Upper lobe of left lung (tissue), 4 donors: ENCODE measurements at regions not wholly inside any gene's neighbourhood (a gene's known extent, or its start where the extent isn't known, plus 50 kb on each side); places are given as distances from the start of the nearest gene placed in this dataset.

Source experiments
- CTCF ChIP-seq, 6 experiments: fragments of 450-650 bp in 4 of 6; fragments of 200-600 bp in 2 of 6; sonication (generic) in 2 of 6; IDR thresholded peaks; one replicate each; pipeline ENCODE4 v1.5.1; 2016 to 2019; ENCODE audit warnings: antibody characterized with exemption in 6 of 6
- POLR2A ChIP-seq, 4 donors: fragments of 450-650 bp; IDR thresholded peaks; one replicate each; pipeline ENCODE4 v1.5.1; 2016 to 2017; ENCODE audit warnings: antibody characterized with exemption in 4 of 4, mild to moderate bottlenecking in 2 of 4
- POLR2AphosphoS5 ChIP-seq, 2 donors: sonication (generic); formaldehyde crosslinking; IDR thresholded peaks; one replicate each; pipeline ENCODE4 v1.5.1; 2017; ENCODE audit warnings: antibody characterized with exemption in 2 of 2

- TF ChIP-seq POLR2AphosphoS5 (IDR thresholded peaks at IDR 0.05) (no peak), CTCF (IDR thresholded peaks at IDR 0.05) (no peak), POLR2A (IDR thresholded peaks at IDR 0.05) (no peak)
Measured at GRCh38 chr14:32012571-32012970, 64.5 kb upstream of the ARHGAP5 start.
